Natural killer cell (primary cell): ENCODE measurements at regions not wholly inside any gene's neighbourhood (a gene's known extent, or its start where the extent isn't known, plus 50 kb on each side); places are given as distances from the start of the nearest gene placed in this dataset.

Experiments used
- ATAC-seq, 3 donors: fragments of 150-1000 bp in 2 of 3; fragments of 200-7000 bp in 1 of 3; cut with Tn5 transposase; 1 replicate in 1 of 3; 2 replicates in 2 of 3; pipeline ENCODE4 v1.10.0; 2021; ENCODE audit warnings: mild to moderate bottlenecking in 2 of 3, moderate library complexity in 2 of 3
- DNase-seq, 2 donors: peaks; one replicate each; pipeline versions ENCODE4 v3.0.0 to v3.0.0-alpha.2; 2013 to 2021; ENCODE audit warnings: mixed read lengths in 1 of 2
- H3K27ac ChIP-seq: one replicate; pipeline ENCODE4 v1.5.1; 2013; ENCODE audit warnings: mild to moderate bottlenecking, low read length
- H3K27me3 ChIP-seq: one replicate; pipeline ENCODE4 v1.6.1; 2013; ENCODE audit warnings: low read length; ENCODE audit not compliant: control insufficient read depth, insufficient read depth
- H3K36me3 ChIP-seq: one replicate; pipeline ENCODE4 v1.6.1; 2013; ENCODE audit warnings: low read length; ENCODE audit not compliant: control insufficient read depth, insufficient read depth
- H3K4me1 ChIP-seq: one replicate; pipeline ENCODE4 v1.6.1; 2013; ENCODE audit warnings: low read length; ENCODE audit not compliant: control insufficient read depth, insufficient read depth
- H3K4me3 ChIP-seq: one replicate; pipeline ENCODE4 v1.5.1; 2013; ENCODE audit warnings: low read length
- H3K9me3 ChIP-seq: one replicate; pipeline ENCODE4 v1.6.1; 2013; ENCODE audit warnings: low read length; ENCODE audit not compliant: control insufficient read depth, insufficient read depth
- H3K27ac Mint-ChIP-seq, 2 donors: one replicate each; pipeline ENCODE4 v1.8.0; 2022; ENCODE audit warnings: mild to moderate bottlenecking in 2 of 2, mixed read lengths in 2 of 2, moderate library complexity in 1 of 2
- H3K27me3 Mint-ChIP-seq, 2 donors: one replicate each; pipeline ENCODE4 v1.8.0; 2022; ENCODE audit warnings: low read depth in 2 of 2, mixed read lengths in 2 of 2
- H3K36me3 Mint-ChIP-seq: one replicate; pipeline ENCODE4 v1.8.0; 2022; ENCODE audit warnings: mixed read lengths
- H3K4me1 Mint-ChIP-seq, 2 donors: one replicate each; pipeline ENCODE4 v1.8.0; 2022; ENCODE audit warnings: mixed read lengths in 2 of 2
- H3K4me3 Mint-ChIP-seq: one replicate; pipeline ENCODE4 v1.8.0; 2022; ENCODE audit warnings: mild to moderate bottlenecking, moderate library complexity, mixed read lengths
- H3K9me3 Mint-ChIP-seq, 2 donors: one replicate each; pipeline ENCODE4 v1.8.0; 2022; ENCODE audit warnings: mixed read lengths in 2 of 2
- WGBS: methylation state at CpG from one replicate; pipeline ENCODE4 v1.1.7; 2013; ENCODE audit warnings: missing lambda C conversion rate; ENCODE audit not compliant: insufficient coverage; 5-methylcytosine and 5-hydroxymethylcytosine counted together
- intact Hi-C: fragments of 100-400 bp; cut with micrococcal nuclease; formaldehyde crosslinking; loops from one replicate; pipeline ENCODE4 v1.14.2; 2022
- TF ChIP-seq, protein P1 (sequence below): fragments of 200-600 bp; IDR thresholded peaks from one replicate; pipeline ENCODE4 v1.8.0; 2022; ENCODE audit warnings: antibody characterized with exemption

DNA sequence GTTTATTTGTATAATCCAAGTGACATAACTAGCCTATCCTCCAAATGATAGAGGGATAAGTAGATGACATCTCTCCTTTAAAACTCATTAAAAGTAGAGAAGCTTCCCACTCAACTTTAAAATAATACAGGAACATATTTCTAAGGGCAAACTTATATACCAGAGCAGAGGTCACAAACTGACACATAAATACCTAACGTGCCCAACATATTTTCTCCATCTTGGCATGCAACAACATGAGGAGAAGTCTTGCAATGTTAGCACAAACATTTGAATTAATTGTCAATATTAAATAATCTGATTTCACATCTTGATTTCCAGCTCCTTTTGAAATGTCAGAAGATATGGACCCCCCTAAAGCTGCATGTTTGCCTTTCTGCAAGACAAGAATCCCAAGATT, 335.0 kb downstream of the DEPDC1B start:
- Histone ChIP-seq H3K27me3 (no peaks in the 10 kb centered on the region), H3K9me3 (no peaks in the 10 kb centered on the region), H3K36me3 (no peaks in the 10 kb centered on the region), H3K27ac (no peak overlapping the region), H3K4me3 (no peak overlapping the region), H3K4me1 (no peaks in the 10 kb centered on the region)
- Mint-ChIP-seq H3K36me3 (no peaks in the 10 kb centered on the region), H3K9me3 (peaks cover 0 to 2% of the 10 kb centered on the region in 2 donors), H3K4me3 (no peak overlapping the region), H3K27ac (no peak overlapping the region), H3K27me3 (no peaks in the 10 kb centered on the region), H3K4me1 (no peaks in the 10 kb centered on the region)
- no peak for DNase-seq
- TF ChIP-seq, protein P1, sequence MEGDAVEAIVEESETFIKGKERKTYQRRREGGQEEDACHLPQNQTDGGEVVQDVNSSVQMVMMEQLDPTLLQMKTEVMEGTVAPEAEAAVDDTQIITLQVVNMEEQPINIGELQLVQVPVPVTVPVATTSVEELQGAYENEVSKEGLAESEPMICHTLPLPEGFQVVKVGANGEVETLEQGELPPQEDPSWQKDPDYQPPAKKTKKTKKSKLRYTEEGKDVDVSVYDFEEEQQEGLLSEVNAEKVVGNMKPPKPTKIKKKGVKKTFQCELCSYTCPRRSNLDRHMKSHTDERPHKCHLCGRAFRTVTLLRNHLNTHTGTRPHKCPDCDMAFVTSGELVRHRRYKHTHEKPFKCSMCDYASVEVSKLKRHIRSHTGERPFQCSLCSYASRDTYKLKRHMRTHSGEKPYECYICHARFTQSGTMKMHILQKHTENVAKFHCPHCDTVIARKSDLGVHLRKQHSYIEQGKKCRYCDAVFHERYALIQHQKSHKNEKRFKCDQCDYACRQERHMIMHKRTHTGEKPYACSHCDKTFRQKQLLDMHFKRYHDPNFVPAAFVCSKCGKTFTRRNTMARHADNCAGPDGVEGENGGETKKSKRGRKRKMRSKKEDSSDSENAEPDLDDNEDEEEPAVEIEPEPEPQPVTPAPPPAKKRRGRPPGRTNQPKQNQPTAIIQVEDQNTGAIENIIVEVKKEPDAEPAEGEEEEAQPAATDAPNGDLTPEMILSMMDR: no peak
- no peak for ATAC-seq
- WGBS: 86% methylated on average over 1 of the region's 1 CpG
- intact Hi-C loops: no loop called here

DNA sequence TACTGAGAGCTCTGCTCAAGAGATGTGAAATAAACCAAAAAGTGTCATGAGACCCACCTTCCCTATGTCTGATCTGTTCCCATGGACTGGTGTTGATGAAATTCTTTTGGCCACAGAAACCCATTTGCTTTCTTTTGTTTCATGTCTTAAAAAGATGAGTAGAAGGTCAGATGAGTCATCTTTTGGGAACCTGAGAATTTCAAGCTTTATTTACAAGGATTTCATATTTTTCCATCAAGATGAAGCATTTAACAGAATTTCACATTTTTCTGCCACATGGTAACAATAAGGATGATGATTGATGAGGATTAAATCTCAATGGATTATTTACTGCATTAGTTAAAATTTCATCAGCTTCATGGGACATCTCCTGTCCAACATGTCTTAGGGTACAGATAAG, 337.8 kb downstream of the DEPDC1B start:
- H3K9me3 Mint-ChIP-seq: peaks cover 2 to 3% of the 10 kb centered on the region in 2 donors
- Histone ChIP-seq H3K4me3 (no peak overlapping the region), H3K27ac (no peak overlapping the region), H3K36me3 (no peaks in the 10 kb centered on the region), H3K9me3 (no peaks in the 10 kb centered on the region), H3K4me1 (no peaks in the 10 kb centered on the region), H3K27me3 (no peaks in the 10 kb centered on the region)
- no peak overlapping the region for H3K27ac Mint-ChIP-seq
- intact Hi-C loops: no loop called here
- no peak overlapping the region for H3K4me3 Mint-ChIP-seq
- ATAC-seq: no peak
- TF ChIP-seq, protein P1: no peak
- no peak for DNase-seq
- no peaks in the 10 kb centered on the region for H3K27me3 Mint-ChIP-seq
- no peaks in the 10 kb centered on the region for H3K4me1 Mint-ChIP-seq
- no peaks in the 10 kb centered on the region for H3K36me3 Mint-ChIP-seq

DNA sequence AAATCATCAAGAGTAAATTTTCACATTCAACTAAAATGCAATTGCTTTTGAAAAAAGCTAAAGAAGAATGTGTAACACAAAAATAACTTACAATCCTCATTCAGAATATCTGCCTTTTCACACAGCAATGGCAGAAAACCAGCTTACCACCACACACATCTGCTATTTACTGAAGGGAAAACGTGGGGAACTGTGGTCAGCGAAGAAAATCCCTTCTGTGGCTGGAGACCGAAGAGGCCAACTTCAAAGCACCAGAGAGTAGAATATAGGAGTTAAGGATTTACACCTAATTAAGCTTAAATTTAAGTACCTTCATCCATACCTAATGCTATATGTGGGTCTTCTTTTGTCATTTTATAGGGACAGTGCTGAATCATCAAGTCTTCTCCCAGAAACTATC, 339.6 kb downstream of the DEPDC1B start:
- TF ChIP-seq, protein P1: no peak
- Histone ChIP-seq H3K4me3 (no peak overlapping the region), H3K27me3 (no peaks in the 10 kb centered on the region), H3K9me3 (no peaks in the 10 kb centered on the region), H3K36me3 (no peaks in the 10 kb centered on the region), H3K4me1 (no peaks in the 10 kb centered on the region), H3K27ac (no peak overlapping the region)
- Mint-ChIP-seq H3K27ac (no peak overlapping the region), H3K27me3 (no peaks in the 10 kb centered on the region), H3K9me3 (peaks cover 3 to 4% of the 10 kb centered on the region in 2 donors), H3K4me3 (no peak overlapping the region), H3K36me3 (no peaks in the 10 kb centered on the region), H3K4me1 (no peaks in the 10 kb centered on the region)
- no peak for DNase-seq
- intact Hi-C loops: no loop called here
- ATAC-seq: no peak
- no CpG with 5 or more reads among the region's 3 CpGs for WGBS

DNA sequence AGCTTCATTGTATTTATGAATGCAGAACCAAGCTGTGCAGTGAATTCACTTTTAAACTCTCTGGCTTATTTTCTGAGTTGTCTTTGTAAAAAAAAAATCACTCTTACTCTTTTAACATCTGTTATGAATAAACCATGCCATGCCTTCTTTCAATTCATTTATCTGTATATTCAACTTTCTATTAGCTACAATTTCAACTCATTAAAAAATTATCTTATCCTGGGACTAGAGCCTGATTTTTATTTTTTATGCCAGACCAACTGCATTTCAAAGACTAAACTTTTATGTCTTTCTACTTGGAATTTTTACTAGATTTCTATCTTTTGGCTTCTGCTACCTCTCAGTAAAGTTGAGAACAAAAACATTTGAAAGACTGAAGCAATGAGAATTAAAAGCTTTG, 342.7 kb downstream of the DEPDC1B start:
- no peaks in the 10 kb centered on the region for H3K27me3 ChIP-seq
- H3K27ac Mint-ChIP-seq: no peak overlapping the region
- DNase-seq (no peak), ATAC-seq (no peak)
- no peaks in the 10 kb centered on the region for H3K27me3 Mint-ChIP-seq
- intact Hi-C loops: no loop called here
- no peaks in the 10 kb centered on the region for H3K4me1 ChIP-seq
- no peak overlapping the region for H3K27ac ChIP-seq
- TF ChIP-seq, protein P1: no peak
- H3K4me3 ChIP-seq: no peak overlapping the region
- H3K4me1 Mint-ChIP-seq: no peaks in the 10 kb centered on the region
- no peaks in the 10 kb centered on the region for H3K36me3 ChIP-seq
- H3K9me3 ChIP-seq: no peaks in the 10 kb centered on the region
- H3K9me3 Mint-ChIP-seq: peaks cover 2 to 3% of the 10 kb centered on the region in 2 donors
- no peaks in the 10 kb centered on the region for H3K36me3 Mint-ChIP-seq
- no peak overlapping the region for H3K4me3 Mint-ChIP-seq
